HG02678 (cell line): ENCODE measurements at regions not wholly inside any gene's neighbourhood (a gene's known extent, or its start where the extent isn't known, plus 50 kb on each side); places are given as distances from the start of the nearest gene placed in this dataset.
"Not testable (repeated sequence)": the region's sequence is repeated elsewhere in the genome, so short reads cannot be mapped to it uniquely, and the experiment has no call there.

ENCODE experiments used
- ATAC-seq: cut with Tn5 transposase; IDR thresholded peaks from one replicate; pipeline ENCODE4 v1.9.1; 2021; ENCODE audit warnings: mild to moderate bottlenecking, moderate library complexity; ENCODE audit not compliant: unreplicated experiment

DNA sequence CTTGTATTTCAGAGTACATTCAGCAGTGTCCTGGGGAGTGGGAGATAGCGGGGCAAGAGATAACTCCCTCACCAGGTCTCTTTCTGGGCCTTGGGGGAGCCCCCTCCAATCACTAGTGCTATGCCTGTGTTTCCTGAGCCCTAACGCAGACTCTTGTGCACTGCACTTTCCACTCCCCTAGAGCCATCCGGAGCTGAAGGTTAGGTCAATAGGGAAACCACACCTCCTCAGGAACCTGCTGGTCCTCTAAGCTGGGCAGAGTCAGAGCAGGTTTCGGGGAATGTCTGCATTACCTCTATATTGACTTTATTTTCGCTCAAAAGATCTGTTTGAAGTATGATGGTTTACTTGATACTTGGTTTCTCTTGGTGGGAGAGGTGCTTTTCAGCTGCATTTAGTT lies 617.0 kb upstream of the ROBO1 start:
- no peak for ATAC-seq

DNA sequence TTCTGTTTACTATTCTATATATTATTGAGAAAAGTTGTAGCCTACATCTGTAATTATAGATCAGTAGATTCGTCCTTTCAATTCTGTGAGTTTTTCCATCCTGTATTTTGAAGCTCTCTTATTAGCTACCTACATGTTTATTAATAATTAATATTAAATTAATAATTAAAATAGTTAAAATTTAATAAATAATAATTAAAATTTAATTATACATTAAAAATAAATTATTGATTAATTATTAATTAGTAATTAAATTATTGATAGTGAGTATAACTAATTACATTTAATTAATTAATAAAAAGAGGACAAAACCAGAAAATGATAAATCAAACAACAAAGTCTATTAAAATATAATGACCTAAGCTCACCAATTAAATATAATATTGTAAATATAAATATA lies 606.6 kb upstream of the ROBO1 start:
- ATAC-seq, result no peak

DNA sequence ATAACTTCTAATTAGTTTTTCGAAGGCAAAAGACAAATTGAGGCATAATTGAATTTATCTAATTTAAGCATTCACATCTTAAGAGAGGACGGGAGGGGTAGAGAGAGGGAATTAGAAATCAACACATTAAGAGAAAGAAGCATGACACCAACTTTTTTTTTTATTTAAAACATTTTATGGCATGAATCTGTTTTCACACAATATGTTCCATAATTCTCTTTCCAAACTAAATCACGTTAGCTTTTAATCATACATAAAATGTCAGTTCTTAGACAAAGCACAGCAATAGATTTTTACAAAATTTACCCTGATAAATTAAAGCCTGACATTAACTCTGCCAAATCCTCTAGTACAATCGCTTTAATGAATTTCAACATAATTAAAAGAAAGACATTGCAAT lies 600.8 kb upstream of the ROBO1 start:
- no peak for ATAC-seq

DNA sequence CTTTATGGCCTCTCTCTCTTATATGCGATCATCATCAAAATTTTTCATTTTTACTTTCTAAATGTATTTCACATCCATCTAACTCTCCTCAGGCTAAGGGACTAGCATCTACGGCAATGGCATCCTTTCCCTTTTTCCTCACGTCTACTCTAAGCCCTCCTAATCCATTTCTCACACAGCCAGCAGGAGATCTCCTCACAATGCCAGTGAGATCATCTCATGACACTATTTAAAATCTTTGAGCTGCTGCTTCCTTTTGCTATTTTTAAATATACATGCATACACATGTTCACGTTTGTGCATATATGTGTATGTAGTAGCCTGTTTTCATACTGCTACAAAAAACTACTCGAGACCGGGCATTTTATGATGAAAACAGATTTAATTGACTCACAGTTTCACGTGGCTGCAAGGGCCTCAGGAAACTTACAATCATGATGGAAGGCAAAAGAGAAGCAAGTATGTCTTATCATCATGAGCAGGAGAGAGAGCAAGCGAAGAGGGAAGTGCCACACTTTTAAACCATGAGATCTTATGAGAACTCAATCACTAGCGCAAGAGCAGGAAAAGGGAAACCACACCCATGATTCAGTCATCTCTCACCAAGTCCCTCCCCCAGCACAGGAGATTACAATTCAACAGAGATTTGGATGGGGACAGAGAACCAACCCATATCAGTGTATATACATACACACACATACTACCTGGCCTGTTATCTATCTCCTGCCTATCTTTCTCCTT lies 599.2 kb upstream of the ROBO1 start:
- no peak for ATAC-seq

DNA sequence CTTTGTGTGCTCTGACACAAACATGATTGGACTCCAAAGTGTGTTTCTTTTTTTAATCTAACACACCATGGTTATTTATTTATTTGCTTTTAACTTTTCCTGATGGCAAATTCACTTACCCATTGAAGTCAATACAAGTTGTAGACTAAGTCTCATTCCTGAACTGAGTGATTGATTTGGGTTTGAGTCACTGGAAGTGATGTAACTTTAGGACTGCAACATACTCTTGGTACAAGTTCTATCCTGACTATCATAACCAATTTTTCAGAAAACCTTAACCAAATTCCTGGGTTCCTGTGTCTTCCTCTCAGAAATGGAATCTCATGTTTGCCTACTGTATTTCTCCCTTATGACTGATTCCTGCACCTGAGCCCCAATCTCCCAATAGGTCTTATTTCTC lies 590.0 kb upstream of the ROBO1 start:
- no peak for ATAC-seq

DNA sequence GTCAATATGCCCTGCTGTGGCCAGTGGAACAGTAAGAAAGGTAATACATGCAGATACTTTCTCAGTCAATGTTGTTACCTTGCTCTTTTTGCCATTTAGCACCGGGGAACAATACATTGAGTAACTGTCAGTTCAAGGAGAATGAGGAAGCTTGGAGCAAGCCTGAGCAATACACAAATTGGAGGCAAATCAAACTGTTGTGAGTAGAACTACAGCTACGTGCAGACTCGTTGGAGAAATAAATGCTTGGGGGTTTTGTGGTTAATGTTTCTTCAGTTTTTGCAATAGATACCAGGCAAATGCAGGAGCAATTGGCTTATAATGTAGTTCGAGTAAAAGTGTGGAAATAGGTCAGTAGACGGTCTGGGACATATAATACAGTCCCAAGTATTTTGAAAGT lies 587.3 kb upstream of the ROBO1 start:
- no peak for ATAC-seq

DNA sequence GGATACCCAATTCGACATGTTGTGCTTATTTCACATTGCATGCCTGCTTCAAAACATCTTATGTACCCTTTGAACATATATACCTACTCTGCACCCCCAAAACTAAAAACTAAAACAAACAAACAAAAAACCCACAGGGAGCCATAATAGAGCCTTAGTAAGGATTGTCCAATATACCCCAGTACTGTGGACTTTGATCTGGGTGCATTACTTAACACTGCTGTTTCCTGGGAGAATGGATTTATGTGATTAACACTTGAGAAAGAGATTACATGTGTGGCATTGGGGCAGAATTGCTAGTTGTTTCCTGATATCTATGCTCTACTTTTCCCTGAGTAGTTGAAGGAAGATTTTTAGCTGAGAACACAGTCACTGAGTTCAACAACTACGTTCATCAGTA lies 583.4 kb upstream of the ROBO1 start:
- no peak for ATAC-seq

DNA sequence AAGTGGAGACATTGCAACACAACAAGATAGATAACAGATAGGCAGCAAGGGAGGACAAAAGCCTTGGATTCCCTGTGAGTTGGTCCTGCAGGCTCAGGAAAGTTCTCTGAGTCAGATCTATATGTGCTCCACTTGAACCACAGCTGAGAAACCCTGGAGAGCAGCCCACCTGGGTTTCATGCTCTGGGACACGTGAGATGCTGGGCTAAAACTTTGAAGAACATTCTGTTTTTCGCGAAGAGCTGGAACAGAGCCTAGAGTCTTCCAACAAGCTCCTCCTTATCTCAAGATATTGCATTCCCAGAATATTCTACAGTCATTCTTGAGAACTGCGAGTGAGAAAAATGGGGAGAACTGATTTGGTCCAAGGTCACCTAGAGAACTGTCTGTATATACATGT lies 583.0 kb upstream of the ROBO1 start:
- no peak for ATAC-seq

DNA sequence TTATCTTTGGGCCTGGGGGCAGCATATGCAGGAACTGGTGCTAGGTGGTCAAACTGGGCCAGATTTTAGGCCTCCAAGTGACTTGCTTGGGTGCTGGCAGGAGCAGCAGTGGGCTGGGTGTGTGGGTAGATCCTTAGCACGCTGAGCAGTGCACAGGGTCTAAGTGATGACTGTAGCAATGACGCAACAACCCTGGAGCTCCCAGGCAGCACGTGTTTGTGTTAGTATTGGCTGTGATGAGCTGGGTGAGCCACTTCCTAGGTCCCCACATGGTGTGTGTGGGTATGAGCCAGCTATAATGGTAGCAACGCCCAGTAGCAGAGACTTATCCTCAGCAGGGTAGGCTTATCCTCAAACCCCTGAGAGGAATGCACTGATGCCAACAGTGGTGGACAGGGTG lies 570.6 kb upstream of the ROBO1 start:
- ATAC-seq, result no peak

DNA sequence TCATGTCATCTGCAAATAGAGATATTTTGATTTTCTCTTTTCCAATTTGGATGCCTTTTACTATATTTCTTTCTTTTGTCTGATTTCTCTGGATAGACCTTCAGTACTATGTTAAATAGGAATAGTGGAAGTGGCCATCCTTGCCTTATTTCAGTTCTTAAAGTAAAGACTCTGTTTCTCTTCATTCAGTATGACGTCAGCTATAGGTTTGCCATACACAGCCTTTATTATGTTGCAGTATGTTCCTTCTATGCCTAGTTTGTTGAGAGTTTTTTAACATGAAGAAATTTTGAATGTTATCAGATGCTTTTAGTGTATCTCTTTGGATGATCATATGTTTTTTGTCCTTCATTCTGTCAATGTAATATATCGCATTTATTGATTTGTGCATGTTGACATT lies 566.7 kb upstream of the ROBO1 start:
- ATAC-seq, result no peak

DNA sequence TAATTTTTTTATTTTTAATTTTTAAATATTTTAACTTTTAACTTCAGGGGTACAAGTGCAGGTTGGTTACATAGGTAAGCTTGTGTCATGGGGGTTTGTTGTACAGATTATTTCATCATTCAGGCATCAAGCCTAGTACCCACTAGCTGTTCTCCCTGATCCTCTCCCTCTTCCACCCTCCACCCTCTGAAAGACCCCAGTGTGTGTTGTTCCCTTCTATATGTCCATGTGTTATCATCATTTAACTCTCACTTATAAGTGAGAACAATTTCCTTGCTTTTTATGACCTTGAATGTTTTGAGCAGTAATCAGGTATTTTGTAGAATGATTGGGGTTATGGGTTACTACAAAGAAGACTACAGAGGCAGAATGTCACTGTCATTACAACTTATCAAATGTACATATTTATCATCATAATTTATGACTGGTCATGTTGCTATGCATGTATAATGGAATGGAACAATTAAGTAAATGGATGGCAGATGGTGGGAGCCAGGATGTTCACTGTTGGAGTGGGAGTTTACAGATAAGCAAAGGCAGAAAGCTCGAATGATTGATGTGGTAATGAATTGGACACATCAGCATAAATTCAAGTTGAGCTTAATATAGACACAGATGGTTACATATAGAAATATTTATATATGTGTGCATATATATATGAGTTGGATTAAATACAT lies 563.8 kb upstream of the ROBO1 start:
- no peak for ATAC-seq

DNA sequence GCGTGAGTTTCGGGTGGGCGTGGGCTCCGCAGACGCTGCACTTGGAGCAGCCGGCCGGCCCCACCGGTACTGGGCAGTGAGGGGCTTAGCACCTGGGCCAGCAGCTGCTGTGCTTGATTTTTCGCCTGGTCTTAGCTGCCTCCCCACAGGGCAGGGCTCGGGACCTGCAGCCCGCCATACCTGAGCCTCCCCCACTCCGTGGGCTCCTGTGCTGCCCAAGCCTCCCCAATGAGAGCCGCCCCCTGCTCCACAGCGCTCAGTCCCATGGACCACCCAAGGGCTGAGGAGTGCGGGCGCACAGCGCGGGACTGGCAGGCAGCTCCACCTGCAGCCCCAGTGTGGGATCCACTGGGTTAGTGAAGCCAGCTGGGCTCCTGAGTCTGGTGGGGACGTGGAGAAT lies 546.7 kb upstream of the ROBO1 start:
- not testable (repeated sequence) for ATAC-seq

DNA sequence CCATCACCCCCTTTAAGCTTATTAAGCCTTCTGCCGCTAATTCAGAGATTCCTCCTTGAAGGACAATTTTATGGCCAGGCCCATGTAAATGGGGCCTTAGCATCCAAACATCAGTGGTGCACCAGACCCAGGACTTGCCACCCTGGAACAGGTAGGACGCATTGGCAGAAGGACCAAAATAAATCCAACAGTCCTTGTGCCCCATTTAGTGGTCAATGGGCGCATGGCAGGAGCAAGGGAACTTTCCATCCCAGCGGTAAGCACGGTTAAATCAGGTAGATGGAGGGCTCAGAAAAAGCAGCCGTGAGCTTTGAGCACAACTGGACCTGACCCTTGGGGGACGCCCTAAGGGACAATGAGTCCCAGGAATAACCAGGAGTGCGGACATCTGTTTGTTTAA lies 540.8 kb upstream of the ROBO1 start:
- no peak for ATAC-seq

DNA sequence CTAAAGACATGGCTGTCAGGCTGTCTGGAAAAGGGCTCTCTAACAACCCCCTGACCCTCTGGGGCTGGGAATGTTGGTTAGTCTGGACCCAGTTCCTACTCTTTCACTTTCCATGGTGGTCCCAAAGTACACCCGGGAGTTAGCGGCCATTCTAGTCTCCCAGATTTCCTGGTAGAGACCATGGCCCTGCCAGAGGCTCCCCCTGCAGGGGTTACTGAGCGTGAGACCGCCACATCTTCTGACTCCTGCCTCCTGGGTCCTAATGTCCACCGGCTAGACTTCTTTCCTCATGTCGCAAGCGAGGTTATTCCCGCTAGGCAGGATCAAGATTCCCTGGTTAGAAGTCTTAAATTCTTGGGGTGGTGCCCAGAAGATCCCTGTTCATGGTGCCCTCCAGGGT lies 540.0 kb upstream of the ROBO1 start:
- ATAC-seq, result no peak

DNA sequence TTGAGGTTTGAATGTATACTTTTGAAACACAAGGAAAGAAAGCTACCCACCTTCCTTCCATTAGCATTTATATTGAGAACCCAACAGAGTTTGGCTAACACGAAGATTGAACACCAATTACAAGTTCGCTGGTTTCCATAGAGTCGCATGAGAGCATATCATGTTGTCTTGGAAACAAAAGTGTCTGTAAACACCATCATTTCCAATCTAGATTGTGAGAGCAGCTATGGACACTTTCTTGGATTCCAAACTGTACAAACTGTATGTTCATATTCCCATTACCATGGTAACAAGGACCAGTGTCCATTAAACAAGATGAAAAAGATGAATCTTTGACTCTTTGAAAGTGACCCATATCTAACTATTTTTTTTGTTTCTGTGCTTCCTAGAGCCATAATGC lies 529.9 kb upstream of the ROBO1 start:
- ATAC-seq, result no peak

DNA sequence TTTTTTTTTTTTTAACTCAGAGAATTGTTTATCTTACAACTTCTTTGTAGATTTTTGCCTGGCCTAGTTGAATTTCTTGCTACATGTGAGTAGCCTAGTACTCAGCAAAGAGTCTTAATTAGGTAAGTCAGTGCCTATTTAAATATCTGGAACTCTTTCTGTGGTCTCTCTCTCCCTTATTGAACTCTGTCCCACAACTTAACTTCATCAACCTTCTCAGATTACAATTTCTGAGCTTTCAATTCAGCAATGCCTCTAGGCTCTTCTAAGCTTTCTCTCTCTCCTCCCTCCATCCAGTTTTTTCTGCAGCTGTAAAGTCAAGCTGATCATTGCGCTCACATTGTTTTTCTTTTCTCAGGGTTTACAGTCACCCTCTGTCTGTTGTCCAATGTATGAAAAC lies 517.6 kb upstream of the ROBO1 start:
- ATAC-seq, result no peak

DNA sequence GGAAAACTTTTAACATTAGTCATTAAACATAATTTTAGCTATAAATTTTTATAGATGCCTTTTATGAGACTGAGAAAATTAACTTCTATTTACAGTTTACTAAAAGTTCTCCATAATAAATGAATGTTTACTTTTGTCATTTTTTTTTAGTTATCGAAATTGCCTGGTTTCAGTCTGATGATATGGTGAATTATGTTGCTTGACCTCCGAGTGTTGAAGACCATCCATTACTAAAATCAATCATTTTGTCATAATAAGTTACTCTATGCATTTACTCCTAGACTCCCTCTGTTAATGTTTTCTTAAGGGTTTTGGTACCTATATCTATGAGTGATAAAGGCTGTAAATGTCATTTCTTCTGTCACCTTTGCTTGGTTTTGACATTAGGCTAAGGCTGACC lies 516.0 kb upstream of the ROBO1 start:
- ATAC-seq, result no peak

DNA sequence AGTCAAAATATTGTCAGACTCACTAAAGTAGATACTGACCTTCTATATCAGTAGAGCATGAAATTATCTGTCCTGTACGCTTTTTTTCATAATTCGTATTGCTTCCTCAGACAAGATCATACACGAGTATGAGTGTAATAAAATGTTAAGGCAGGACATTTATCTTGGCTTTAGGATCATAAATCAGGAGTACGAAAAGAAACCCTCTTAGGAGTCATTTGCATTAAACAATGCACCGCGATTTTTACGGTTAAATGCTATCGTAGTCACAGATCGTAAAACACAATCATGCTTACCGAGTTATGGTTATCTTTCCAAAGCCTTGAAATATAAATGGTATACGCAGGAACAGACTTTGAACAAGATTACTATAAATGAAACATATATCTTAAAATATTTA lies 510.3 kb upstream of the ROBO1 start:
- no peak for ATAC-seq

DNA sequence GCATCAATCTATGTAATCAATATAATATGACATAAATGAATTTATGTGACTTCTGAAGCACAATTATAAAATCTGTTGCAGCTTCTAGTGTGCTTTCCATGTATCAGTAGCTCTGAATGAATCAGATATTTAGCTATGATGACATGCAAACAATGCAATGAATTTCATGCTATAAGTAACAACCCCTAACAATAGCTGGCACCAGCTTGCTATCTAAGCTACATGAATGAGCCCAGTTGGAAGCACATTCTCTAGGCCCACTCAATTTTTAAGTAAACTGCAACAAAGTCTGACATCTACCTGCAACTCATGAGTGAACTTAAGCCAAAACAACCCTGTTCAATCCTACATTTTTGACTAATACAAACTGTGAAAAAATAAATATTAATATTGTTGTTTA lies 507.3 kb upstream of the ROBO1 start:
- no peak for ATAC-seq

DNA sequence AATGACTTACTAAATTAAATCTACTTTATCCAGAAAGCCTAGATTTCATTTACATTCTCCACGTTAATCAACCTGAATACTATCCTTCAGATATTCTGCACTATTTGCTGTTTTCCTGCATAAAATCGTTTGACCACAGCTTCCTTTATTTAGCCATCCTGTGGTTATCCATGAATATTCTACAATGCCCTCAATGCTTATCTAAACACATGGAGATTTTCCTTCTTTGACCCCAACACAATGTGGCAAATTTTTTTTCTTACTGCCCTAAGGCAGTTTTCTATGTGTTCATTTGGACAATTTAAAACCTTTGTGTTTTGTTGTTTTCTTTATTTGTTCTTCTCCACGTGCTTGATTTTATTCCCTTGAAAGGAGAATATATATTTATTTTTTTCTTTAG lies 495.5 kb upstream of the ROBO1 start:
- no peak for ATAC-seq

DNA sequence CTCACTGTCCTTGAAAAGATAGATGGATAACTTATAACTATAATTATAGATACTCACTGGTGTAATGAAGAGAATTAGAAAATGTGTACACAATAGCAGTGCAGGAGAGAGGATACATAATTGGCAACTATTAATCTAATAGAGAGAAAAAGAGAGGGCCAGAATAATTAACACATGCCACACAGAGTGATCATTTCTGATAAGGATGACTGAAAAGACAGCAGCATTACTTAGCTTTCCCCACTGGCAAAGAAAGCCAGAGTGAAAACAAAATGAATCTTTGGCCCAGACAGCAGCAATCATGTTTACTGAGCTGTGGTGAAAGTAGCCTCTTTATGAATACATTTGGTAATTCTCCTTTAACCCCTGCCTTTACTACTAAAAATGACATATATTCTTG lies 493.3 kb upstream of the ROBO1 start:
- ATAC-seq, result no peak

DNA sequence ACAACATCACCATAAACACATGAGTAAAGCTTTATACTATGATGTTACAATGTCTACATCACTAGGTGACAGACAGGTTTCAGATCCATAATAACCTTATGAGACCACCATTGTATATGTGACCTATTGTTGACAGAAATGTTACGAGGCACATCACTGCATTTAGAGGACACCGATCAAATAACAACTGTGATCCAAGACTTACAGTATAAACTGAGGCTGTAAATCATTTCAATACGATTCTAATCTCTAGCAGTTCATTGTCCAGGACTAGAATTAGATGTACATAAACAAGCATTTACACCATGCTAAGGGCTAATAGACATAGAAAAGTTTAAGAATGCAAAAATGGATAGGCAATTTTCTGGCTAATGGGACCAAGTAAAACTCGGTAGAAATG lies 491.9 kb upstream of the ROBO1 start:
- no peak for ATAC-seq

DNA sequence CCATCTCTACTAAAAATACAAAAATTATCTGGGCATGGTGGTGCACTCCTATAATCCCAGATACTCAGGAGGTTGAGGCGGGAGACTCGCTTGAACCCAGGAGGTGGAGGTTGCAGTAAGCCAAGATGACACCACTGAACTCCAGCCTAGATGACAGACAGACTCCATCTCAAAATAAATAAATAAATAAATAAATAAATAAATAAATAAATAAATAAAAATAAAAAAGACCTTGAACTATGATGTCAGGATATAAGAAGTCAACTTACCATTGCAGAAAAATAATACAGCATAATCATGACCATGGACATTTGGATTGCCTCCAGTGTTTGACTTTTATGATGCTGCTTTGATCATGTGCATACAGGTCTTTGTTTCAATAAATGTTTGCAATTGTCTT lies 484.3 kb upstream of the ROBO1 start:
- ATAC-seq, result no peak
